Esophagus squamous epithelium (tissue), 5 donors: ENCODE measurements at regions not wholly inside any gene's neighbourhood (a gene's known extent, or its start where the extent isn't known, plus 50 kb on each side); places are given as distances from the start of the nearest gene placed in this dataset.

ENCODE experiments used
- DNase-seq: peaks from one replicate; lab custom pipeline; 2025; lab: John Stamatoyannopoulos, UW
- H3K27ac ChIP-seq, 4 donors: fragments of 200-600 bp; sonication (generic); one replicate each; pipeline ENCODE4 v1.5.1; 2016 to 2019; ENCODE audit warnings: mild to moderate bottlenecking in 1 of 4
- H3K27me3 ChIP-seq, 4 donors: fragments of 200-600 bp; sonication (generic); 1 replicate in 3 of 4; 2 replicates in 1 of 4; pipeline versions ENCODE4 v1.5.1 to v1.6.0; 2017 to 2021; ENCODE audit warnings: antibody characterized with exemption in 1 of 4
- H3K36me3 ChIP-seq, 3 donors: fragments of 200-600 bp; sonication (generic); one replicate each; pipeline ENCODE4 v1.5.1; 2016 to 2019
- H3K4me1 ChIP-seq, 3 donors: fragments of 200-600 bp; sonication (generic); one replicate each; pipeline ENCODE4 v1.5.1; 2017 to 2019
- H3K4me3 ChIP-seq, 4 donors: fragments of 200-600 bp; sonication (generic); 1 replicate in 3 of 4; 2 replicates in 1 of 4; pipeline ENCODE4 v1.5.1; 2016 to 2019; ENCODE audit warnings: mild to moderate bottlenecking in 2 of 4, moderate library complexity in 1 of 4
- H3K9me3 ChIP-seq, 3 donors: fragments of 200-600 bp; sonication (generic); one replicate each; pipeline ENCODE4 v1.5.1; 2016 to 2019
- CTCF ChIP-seq, 6 experiments: fragments of 450-650 bp in 4 of 6; fragments of 200-600 bp in 2 of 6; sonication (generic) in 2 of 6; IDR thresholded peaks; one replicate each; pipeline ENCODE4 v1.5.1; 2016 to 2019; ENCODE audit warnings: antibody characterized with exemption in 6 of 6, mild to moderate bottlenecking in 4 of 6, moderate library complexity in 4 of 6
- POLR2A ChIP-seq, 4 donors: fragments of 450-650 bp; IDR thresholded peaks; one replicate each; pipeline ENCODE4 v1.6.1; 2017; ENCODE audit warnings: antibody characterized with exemption in 4 of 4, mild to moderate bottlenecking in 4 of 4, moderate library complexity in 3 of 4
- WGBS, 2 donors: methylation state at CpG; one replicate each; pipeline ENCODE4 v1.1.5; 2018; 5-methylcytosine and 5-hydroxymethylcytosine counted together
- intact Hi-C: fragments of 100-400 bp; cut with DNase I; formaldehyde crosslinking; loops from one replicate; pipeline ENCODE4 v1.15.0; 2022
- donor health status: DM: yes; HTN: yes; CAD: no.

GRCh38 chr5:27963050-27963783 lies 924.8 kb upstream of the CDH9 start:
- Histone ChIP-seq H3K36me3 (no peaks in the 10 kb centered on the region), H3K27me3 (no peaks in the 10 kb centered on the region), H3K4me1 (no peaks in the 10 kb centered on the region), H3K4me3 (no peak overlapping the region), H3K27ac (no peak overlapping the region), H3K9me3 (peaks cover 0 to 17% (median 5%) of the 10 kb centered on the region in 3 donors)
- intact Hi-C loops = no loop called here
- 82 to 83% methylated on average over 2 to 3 of the region's 7 CpGs for WGBS, 2 donors
- DNase-seq = no peak
- no peak for TF ChIP-seq POLR2A (IDR thresholded peaks at IDR 0.05)
- no peak for TF ChIP-seq CTCF (IDR thresholded peaks at IDR 0.05)

- TF ChIP-seq POLR2A (IDR thresholded peaks at IDR 0.05) (no peak), CTCF (IDR thresholded peaks at IDR 0.05) (no peak)
- 23 to 54% methylated on average over 2 of the region's 2 CpGs for WGBS, 2 donors
Observed at GRCh38 chr5:27962198-27962597, 923.8 kb upstream of the CDH9 start.

GRCh38 chr5:27947088-27947487 lies 908.7 kb upstream of the CDH9 start:
- Histone ChIP-seq H3K27me3 (no peaks in the 10 kb centered on the region), H3K9me3 (no peaks in the 10 kb centered on the region), H3K27ac (no peak overlapping the region), H3K4me3 (no peak overlapping the region), H3K4me1 (no peaks in the 10 kb centered on the region), H3K36me3 (no peaks in the 10 kb centered on the region)
- WGBS, 2 donors = 10 to 13% methylated on average over 1 of the region's 1 CpG
- TF ChIP-seq POLR2A (IDR thresholded peaks at IDR 0.05) = no peak
- TF ChIP-seq CTCF (IDR thresholded peaks at IDR 0.05) = no peak
- DNase-seq = no peak
- intact Hi-C loops = no loop called here

More at GRCh38 chr5:27962198-27962597, 923.8 kb upstream of the CDH9 start:
- H3K27me3 ChIP-seq = no peaks in the 10 kb centered on the region
- peaks cover 0 to 17% (median 5%) of the 10 kb centered on the region in 3 donors for H3K9me3 ChIP-seq
- no peaks in the 10 kb centered on the region for H3K4me1 ChIP-seq
- no peak overlapping the region for H3K4me3 ChIP-seq
- no peak overlapping the region for H3K27ac ChIP-seq
- no peaks in the 10 kb centered on the region for H3K36me3 ChIP-seq
- no peak for DNase-seq
- intact Hi-C loops = no loop called here

- intact Hi-C loops = no loop called here
Observed at GRCh38 chr5:27944471-27944870, 906.1 kb upstream of the CDH9 start.

More at GRCh38 chr5:27944471-27944870, 906.1 kb upstream of the CDH9 start:
- H3K27ac ChIP-seq = no peak overlapping the region
- no peaks in the 10 kb centered on the region for H3K4me1 ChIP-seq
- no peak for DNase-seq
- H3K27me3 ChIP-seq = no peaks in the 10 kb centered on the region
- TF ChIP-seq POLR2A (IDR thresholded peaks at IDR 0.05) (no peak), CTCF (IDR thresholded peaks at IDR 0.05) (no peak)
- H3K36me3 ChIP-seq = no peaks in the 10 kb centered on the region
- H3K4me3 ChIP-seq = no peak overlapping the region
- H3K9me3 ChIP-seq = no peaks in the 10 kb centered on the region
- WGBS, 2 donors = 72 to 85% methylated on average over 3 of the region's 3 CpGs
